ENCODE measurements at regions not wholly inside any gene's neighbourhood (a gene's known extent, or its start where the extent isn't known, plus 50 kb on each side); places are given as distances from the start of the nearest gene placed in this dataset.

DNA sequence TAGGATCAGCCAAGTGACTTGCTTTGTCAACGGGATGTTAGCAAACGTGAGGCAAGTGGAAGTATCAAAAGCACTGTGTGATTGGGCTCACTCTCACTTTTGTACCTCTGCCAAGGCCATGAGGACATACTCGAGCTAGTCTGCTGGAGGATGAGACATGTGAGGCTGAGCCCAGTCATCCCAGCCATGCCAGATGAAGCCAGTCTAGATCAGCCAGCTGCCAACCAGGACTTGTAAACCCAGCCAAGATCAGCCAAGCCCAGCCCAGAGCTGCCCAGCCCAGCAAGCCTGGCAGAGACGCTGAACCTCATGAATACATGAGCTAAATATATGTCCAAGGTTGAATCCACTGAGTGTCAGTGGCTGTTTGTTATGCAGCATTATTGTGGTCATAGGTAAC lies 369.7 kb downstream of the MN1 start:
- WGBS, 10 experiments: 58 to 100% (median 85%) methylated on average over 1 to 3 of the region's 4 CpGs; no CpG with 5 or more reads in 2 of the 10 experiments
- in situ Hi-C loops (cut with MboI; ENCODE audit: low pct_unique_long_range_greater_than_20kb in 2 of 9, low sequenced_read_pairs in 9 of 9, unreplicated experiment in 9 of 9): no loop called here
- H3K4me1 ChIP-seq (replicated peaks in 1 of 2): peaks cover 22 to 33% of the 10 kb centered on the region in 2 donors

DNA sequence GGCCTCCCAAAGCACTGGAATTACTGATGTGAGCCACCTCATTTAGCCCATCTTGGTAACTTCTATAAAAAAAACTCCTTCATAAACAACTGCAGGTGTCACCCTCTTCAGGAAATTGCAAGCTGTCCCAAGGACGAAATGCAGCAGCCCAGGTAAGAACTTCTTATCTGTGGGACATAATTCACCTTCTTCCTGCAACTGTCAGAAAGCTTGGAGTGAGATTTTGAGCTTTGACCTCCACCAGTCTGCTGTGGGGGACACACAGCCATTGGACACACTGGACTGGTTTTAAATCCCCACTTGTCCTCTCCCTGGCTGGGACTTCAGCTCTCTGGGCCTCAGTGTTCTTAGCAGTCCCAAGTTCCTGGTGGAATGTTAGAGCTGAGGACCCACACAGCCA lies 368.5 kb downstream of the MN1 start:
- Histone ChIP-seq H3K4me1 (replicated peaks in 1 of 2) (peaks cover 24 to 36% of the 10 kb centered on the region in 2 donors), H3K27ac (no peak overlapping the region), H3K4me3 (no peak overlapping the region)
- in situ Hi-C loops (cut with MboI; ENCODE audit: low pct_unique_long_range_greater_than_20kb in 2 of 9, low sequenced_read_pairs in 9 of 9, unreplicated experiment in 9 of 9): no loop called here
- ATAC-seq (replicated peaks in 6 of 8): no peak
- 60 to 100% (median 90%) methylated on average over 1 of the region's 1 CpG; no CpG with 5 or more reads in 6 of the 10 experiments for WGBS, 10 experiments

More for the DNA sequence above, 369.7 kb downstream of the MN1 start:
- ATAC-seq (replicated peaks in 6 of 8): no peak
- Histone ChIP-seq H3K27ac (no peak overlapping the region), H3K4me3 (no peak overlapping the region)

DNA sequence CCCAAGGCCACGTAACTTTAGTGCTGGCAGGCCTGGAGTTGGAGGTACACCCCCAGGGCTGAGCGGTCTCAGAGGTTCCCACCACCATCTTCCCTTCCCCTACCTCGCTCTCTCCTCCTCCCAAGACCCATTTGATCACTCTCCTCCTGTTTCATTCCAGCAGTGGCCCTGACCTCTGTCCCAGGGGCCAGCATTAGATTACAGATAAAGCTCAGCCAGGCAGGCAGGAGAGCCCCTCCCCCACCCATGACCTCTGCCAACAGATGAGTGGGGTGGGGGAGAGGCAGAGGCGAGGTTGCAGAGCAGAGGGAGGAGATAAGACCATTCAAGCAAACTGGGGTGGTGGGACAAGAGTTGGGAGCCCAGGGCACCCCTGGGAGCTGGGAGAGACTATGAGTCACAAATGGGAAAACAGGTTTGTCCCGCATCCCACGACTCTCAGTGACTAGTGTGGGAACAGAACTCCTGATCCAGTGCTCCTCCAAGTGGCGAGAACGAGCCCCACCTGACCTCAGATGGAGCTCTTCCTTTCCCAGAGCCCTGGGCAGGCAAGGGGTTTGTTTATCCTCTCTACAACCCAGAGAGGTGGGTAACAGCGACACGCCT lies 367.9 kb downstream of the MN1 start:
- WGBS, 10 experiments: 79 to 94% methylated on average over 2 to 3 of the region's 10 CpGs; no CpG with 5 or more reads in 8 of the 10 experiments
- in situ Hi-C loops (cut with MboI; ENCODE audit: low pct_unique_long_range_greater_than_20kb in 2 of 9, low sequenced_read_pairs in 9 of 9, unreplicated experiment in 9 of 9): no loop called here
- Histone ChIP-seq H3K4me3 (no peak overlapping the region), H3K27ac (no peak overlapping the region), H3K4me1 (replicated peaks in 1 of 2) (peaks cover 29 to 42% of the 10 kb centered on the region in 2 donors)
- no peak for ATAC-seq (replicated peaks in 6 of 8)

DNA sequence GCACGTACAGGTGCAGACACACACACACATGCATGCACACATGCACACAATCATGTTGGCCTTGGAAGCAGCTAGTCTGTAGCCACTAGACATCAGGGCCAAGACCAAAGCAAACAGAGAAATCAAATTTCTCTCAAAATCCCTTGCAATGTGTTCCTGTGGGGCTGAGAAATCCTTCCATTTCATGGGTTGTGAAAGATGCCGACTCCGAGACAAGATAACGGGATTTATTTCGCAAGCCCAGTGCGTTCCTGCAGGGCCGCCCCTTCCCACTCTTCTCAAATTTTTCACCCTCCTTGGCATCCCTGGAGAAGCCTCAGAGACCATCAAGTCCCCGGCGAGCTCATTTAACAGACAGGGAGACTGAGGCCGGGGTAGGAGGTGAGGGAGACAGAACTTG lies 366.7 kb downstream of the MN1 start:
- no peak overlapping the region for H3K27ac ChIP-seq
- in situ Hi-C loops (cut with MboI; ENCODE audit: low pct_unique_long_range_greater_than_20kb in 2 of 9, low sequenced_read_pairs in 9 of 9, unreplicated experiment in 9 of 9): no loop called here
- no peak for ATAC-seq (replicated peaks in 6 of 8)
- 53 to 100% (median 85%) methylated on average over 1 to 4 of the region's 10 CpGs; no CpG with 5 or more reads in 5 of the 10 experiments for WGBS, 10 experiments
- no peak overlapping the region for H3K4me3 ChIP-seq
- peaks cover 31 to 46% of the 10 kb centered on the region in 2 donors for H3K4me1 ChIP-seq (replicated peaks in 1 of 2)

DNA sequence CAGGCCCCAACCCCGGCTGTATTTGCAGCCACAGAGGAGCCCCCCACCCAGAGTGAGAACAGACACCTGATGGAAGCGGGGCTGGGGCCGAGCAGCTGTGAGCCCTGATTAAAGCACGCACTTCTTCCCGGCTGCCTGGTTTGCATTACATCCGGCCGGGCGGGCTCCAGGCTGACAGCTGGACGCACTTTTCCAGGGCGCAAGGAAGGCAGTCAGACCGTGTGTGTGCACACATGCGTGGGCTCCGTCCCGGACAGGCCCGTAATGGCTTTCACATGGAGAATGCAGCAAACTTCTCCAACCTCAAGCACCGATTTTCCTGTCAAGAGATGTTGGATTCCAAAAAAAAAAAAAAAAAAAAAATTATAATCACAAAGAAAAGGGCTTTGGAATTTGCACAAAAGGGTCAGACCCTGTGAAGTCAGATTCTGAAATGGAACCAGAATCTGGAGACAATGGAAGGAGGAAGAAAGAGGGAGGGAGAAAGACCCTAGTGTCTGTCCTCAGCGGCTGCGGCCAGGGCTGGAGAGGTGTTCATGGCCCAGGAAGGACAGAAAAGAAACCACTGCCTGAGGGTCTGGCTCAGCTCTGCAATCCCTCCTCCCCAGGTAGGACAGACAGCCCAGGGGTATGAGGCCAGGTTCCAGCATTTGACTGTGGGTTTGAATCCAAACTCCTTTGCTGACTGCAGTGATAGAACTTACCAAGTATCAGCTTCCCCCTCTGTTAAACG lies 365.5 kb downstream of the MN1 start:
- in situ Hi-C loops (cut with MboI; ENCODE audit: low pct_unique_long_range_greater_than_20kb in 2 of 9, low sequenced_read_pairs in 9 of 9, unreplicated experiment in 9 of 9): no loop called here
- 0 to 40% (median 2%) methylated on average over 1 to 14 of the region's 19 CpGs for whole genome bisulfite sequencing, 10 experiments
- Histone ChIP-seq H3K4me1 (replicated peaks in 1 of 2) (peaks cover 25 to 46% of the 10 kb centered on the region in 2 donors), H3K27ac (peak overlapping the region; percentile 50 to 75), H3K4me3 (no peak overlapping the region)
- ATAC-seq (replicated peaks in 6 of 8): peak; percentile 35 to 85 (median 72)

DNA sequence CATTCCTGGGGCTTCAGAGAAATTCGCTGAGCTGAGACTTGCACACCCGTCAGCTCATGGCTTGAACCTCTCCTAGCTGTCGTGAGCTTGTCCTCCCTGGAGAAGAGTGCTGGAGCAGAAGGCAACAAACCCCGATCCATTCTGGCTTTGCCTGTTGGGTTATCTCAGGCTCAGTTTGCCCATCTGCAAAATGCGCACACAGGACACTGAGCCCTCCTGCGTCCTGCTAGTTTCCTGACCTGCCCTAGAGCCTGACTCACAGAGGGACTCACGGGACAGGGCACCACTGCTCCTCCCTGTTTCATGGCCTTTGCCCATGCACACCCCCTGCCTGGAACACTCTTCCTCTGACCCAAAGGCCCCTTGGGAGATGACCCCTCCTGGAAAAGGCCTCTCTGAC lies 365.0 kb downstream of the MN1 start:
- H3K4me1 ChIP-seq (replicated peaks in 1 of 2): peaks cover 24 to 44% of the 10 kb centered on the region in 2 donors
- H3K4me3 ChIP-seq: no peak overlapping the region
- WGBS, 10 experiments: 56 to 100% (median 70%) methylated on average over 1 to 6 of the region's 7 CpGs; no CpG with 5 or more reads in 4 of the 10 experiments
- ATAC-seq (replicated peaks in 6 of 8): no peak
- in situ Hi-C loops (cut with MboI; ENCODE audit: low pct_unique_long_range_greater_than_20kb in 2 of 9, low sequenced_read_pairs in 9 of 9, unreplicated experiment in 9 of 9): no loop called here
- peak overlapping the region; percentile 50 to 75 for H3K27ac ChIP-seq

DNA sequence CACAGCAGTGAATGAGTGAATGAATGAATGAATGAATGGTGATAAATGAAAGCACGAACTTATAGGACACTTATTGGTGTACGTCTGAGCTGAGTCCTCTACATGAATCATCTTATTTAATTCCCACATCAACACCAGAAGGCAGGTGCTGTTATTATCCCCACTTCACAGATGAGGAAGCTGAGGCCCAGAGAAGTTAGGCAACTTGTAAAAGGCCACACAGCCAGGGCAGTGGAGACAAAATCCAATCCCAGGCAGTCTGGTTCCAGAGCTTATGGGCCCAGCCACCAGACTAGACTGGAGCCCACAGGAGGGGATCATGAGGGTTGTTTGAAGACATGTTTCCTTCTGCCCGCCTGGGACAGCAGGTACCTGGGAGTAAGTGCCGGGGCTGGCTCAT lies 364.0 kb downstream of the MN1 start:
- no peak for ATAC-seq (replicated peaks in 6 of 8)
- Histone ChIP-seq H3K4me1 (replicated peaks in 1 of 2) (peaks cover 34 to 53% of the 10 kb centered on the region in 2 donors), H3K4me3 (no peak overlapping the region), H3K27ac (no peak overlapping the region)
- in situ Hi-C loops (cut with MboI; ENCODE audit: low pct_unique_long_range_greater_than_20kb in 2 of 9, low sequenced_read_pairs in 9 of 9, unreplicated experiment in 9 of 9): no loop called here
- 67 to 100% (median 100%) methylated on average over 1 to 2 of the region's 4 CpGs; no CpG with 5 or more reads in 2 of the 10 experiments for WGBS, 10 experiments

DNA sequence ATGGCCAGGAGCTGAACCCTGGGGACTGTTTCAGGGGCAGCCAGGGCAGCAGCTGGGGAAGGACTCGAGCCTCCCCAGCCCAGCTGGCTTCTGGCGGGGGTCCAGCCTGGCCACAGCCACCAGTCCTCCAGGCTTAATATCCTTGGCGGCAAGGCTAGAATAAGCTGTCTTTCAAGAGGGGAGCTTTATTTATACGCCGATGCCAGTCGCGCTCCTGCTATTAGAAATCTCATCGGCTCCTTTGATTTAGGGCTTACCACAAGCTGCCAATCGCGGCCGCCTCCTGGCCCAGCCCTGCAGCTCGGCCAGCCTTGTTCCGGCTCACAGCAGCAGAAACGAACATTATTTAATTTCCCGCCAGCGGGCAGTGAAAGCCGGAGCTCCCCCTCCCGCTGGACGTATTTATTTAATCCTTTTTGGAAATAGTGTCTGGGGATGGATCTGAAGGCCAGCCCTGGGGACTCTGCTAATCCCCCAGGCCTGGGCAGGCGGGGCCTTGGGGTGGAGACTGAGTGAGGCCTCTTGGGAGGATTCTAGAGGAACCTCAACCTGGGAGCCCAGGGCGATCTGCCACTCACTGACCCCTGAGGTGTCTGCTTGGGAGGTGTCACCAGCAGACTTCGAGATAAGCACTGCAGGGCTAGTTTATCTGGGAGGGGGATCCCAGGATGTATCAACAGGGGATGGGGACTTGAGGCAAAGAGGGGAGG lies 363.1 kb downstream of the MN1 start:
- in situ Hi-C loops (cut with MboI; ENCODE audit: low pct_unique_long_range_greater_than_20kb in 2 of 9, low sequenced_read_pairs in 9 of 9, unreplicated experiment in 9 of 9): no loop called here
- no peak overlapping the region for H3K4me3 ChIP-seq
- 3 to 33% (median 10%) methylated on average over 3 to 10 of the region's 22 CpGs; no CpG with 5 or more reads in 5 of the 10 experiments for WGBS, 10 experiments
- H3K27ac ChIP-seq: peak overlapping the region in 1 of 2 donors; percentile 66
- peak; percentile 67 to 93 (median 79) for ATAC-seq (replicated peaks in 6 of 8)
- H3K4me1 ChIP-seq (replicated peaks in 1 of 2): peaks cover 42 to 60% of the 10 kb centered on the region in 2 donors

DNA sequence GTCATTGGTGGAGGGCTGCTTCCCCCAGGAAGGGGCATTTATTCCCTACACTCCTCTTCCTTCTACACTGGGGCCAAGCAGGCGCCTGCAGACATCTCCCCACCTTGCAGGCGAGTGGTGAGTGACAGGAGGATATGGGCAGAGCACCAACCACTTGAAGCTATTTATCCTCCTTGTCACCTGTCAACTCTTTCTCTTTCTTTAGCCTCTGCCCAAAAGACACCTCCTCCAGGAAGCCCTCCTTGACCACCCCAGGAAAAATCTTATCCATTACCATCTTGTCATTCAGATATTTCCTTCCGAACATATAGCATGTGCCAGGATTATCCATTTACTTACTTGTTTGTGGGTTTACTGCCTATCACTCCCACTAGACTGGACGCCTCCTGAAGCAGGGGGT lies 362.4 kb downstream of the MN1 start:
- 0 to 100% (median 88%) methylated on average over 1 to 4 of the region's 4 CpGs; no CpG with 5 or more reads in 3 of the 10 experiments for WGBS, 10 experiments

DNA sequence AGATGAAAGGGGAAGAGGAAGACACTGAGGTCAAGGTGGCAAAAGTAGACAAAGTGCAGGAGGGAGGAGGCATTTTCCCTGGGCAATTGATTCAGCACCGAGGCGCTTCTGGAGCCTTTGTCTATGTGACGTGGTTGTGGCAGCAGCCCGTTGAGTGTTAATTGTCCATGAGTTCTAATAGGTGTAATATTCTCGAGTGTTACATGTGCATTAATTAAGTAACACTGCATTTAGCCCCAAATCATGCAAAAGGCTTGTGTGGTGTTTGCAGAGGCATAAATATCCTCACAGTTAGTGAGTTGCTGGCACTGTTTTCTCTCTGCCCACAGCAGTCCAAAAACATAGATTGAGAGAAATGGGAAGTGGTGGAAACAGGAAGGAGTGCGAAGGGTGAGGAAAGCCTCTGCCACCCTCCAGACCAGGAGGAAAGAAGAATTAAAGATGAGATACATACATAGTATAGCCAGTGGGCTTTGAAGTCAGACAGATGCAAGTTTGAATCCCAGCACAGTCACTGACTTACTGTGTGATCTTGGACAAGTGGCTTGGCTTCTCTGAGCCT lies 361.2 kb downstream of the MN1 start:
- ATAC-seq (replicated peaks in 6 of 8): no peak
- whole genome bisulfite sequencing, 10 experiments: 21 to 100% (median 63%) methylated on average over 1 to 6 of the region's 6 CpGs; no CpG with 5 or more reads in 1 of the 10 experiments
- H3K4me3 ChIP-seq: no peak overlapping the region
- in situ Hi-C loops (cut with MboI; ENCODE audit: low pct_unique_long_range_greater_than_20kb in 2 of 9, low sequenced_read_pairs in 9 of 9, unreplicated experiment in 9 of 9): no loop called here
- H3K4me1 ChIP-seq (replicated peaks in 1 of 2): peaks cover 40 to 56% of the 10 kb centered on the region in 2 donors
- no peak overlapping the region for H3K27ac ChIP-seq

More for the DNA sequence above, 362.4 kb downstream of the MN1 start:
- Histone ChIP-seq H3K4me1 (replicated peaks in 1 of 2) (peaks cover 42 to 60% of the 10 kb centered on the region in 2 donors), H3K27ac (peak overlapping the region in 1 of 2 donors; percentile 66), H3K4me3 (no peak overlapping the region)
- ATAC-seq (replicated peaks in 6 of 8): no peak
- in situ Hi-C loops (cut with MboI; ENCODE audit: low pct_unique_long_range_greater_than_20kb in 2 of 9, low sequenced_read_pairs in 9 of 9, unreplicated experiment in 9 of 9): no loop called here

DNA sequence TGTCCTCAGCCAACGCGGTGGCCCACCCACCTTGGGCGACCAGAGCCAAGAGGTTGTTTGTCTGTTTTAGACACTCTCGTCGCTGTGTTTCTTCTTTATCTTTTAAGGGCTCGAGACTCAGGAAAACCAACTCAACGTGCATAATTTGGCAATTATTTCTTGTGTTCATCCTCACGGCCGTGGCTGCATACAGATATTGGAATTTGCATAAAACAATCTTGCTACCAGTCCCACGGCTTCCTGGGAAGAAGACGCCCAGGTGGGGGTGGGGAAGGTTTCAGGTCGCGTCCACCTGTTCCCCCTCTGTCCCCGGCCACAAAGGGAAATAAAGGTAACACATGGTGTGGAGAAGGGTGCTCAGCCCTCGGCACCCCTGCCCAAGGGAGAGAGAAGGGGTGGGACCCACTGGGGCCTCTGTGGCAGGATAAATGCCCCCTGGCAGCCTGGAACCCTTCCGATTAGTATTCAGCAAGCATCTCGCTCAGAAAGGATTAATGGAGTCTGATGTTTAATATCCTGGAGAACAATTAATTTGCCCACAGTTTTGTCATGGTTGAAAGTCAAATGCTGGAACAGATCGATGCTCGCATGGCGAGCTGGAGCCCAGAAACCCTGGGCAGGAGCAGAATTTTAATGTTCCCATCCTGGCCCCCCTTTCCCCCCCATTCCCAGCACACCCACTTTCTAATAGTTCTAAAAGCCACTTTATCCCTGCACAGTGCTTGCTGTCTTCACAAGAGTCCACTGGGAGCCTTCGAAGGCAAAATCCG lies 359.7 kb downstream of the MN1 start:
- in situ Hi-C loops (cut with MboI; ENCODE audit: low pct_unique_long_range_greater_than_20kb in 2 of 9, low sequenced_read_pairs in 9 of 9, unreplicated experiment in 9 of 9): no loop called here
- H3K4me1 ChIP-seq (replicated peaks in 1 of 2): peaks cover 29 to 49% of the 10 kb centered on the region in 2 donors
- WGBS, 10 experiments: 54 to 87% (median 70%) methylated on average over 2 to 16 of the region's 22 CpGs; no CpG with 5 or more reads in 3 of the 10 experiments
- ATAC-seq (replicated peaks in 6 of 8): peak in 3 of 8 experiments; percentile 26 to 39 (median 35)
- peak overlapping the region in 1 of 2 donors; percentile 37 for H3K27ac ChIP-seq
- no peak overlapping the region for H3K4me3 ChIP-seq

DNA sequence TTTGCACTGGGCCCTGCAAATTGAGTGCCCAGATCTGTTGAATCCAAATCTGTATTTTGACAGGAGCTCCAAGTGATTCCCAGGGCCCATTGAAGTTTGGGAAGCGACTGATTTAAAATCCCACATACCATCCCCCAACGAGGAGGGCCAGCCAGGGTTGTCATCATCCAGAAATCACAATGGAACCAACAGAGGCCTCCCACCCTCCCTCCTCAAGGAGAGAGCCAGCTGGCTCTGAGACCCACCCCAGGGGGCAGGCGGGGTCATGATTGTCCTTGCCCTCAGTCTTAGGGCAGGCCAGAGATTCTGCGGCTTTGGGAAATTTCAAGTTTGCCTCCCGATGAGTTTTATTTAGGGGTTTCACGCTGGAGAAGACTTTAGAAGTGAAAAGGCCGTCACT lies 358.2 kb downstream of the MN1 start:
- 39 to 43% methylated on average over 4 to 5 of the region's 7 CpGs; no CpG with 5 or more reads in 8 of the 10 experiments for WGBS, 10 experiments

More for the DNA sequence above, 358.2 kb downstream of the MN1 start:
- in situ Hi-C loops (cut with MboI; ENCODE audit: low pct_unique_long_range_greater_than_20kb in 2 of 9, low sequenced_read_pairs in 9 of 9, unreplicated experiment in 9 of 9): no loop called here
- Histone ChIP-seq H3K4me3 (no peak overlapping the region), H3K27ac (no peak overlapping the region), H3K4me1 (replicated peaks in 1 of 2) (peaks cover 33 to 50% of the 10 kb centered on the region in 2 donors)
- no peak for ATAC-seq (replicated peaks in 6 of 8)

All from motor neuron (in vitro differentiated cells).